OCI-LY3 (cell line): ENCODE measurements at regions not wholly inside any gene's neighbourhood (a gene's known extent, or its start where the extent isn't known, plus 50 kb on each side); places are given as distances from the start of the nearest gene placed in this dataset.

Experiments used
- H2AFZ ChIP-seq: fragments of 200-600, 300-600 bp; shearing (Covaris generic); 2 replicates; pipeline ENCODE4 v1.6.0; 2014; ENCODE audit warnings: antibody characterized with exemption, low read depth, low read length
- H3K27ac ChIP-seq: fragments of 200-600, 300-600 bp; sonication (generic); 2 replicates; pipeline ENCODE4 v1.5.1; 2014; ENCODE audit warnings: mild to moderate bottlenecking, low read length, moderate library complexity, mixed read lengths
- H3K27me3 ChIP-seq: fragments of 200-600, 300-600 bp; sonication (generic); 2 replicates; pipeline ENCODE4 v1.6.1; 2014; ENCODE audit warnings: low read depth, low read length, mixed read lengths
- H3K36me3 ChIP-seq: fragments of 200-600, 300-600 bp; sonication (generic); replicated peaks from 2 replicates; pipeline ENCODE3; 2014; ENCODE audit warnings: low read depth, low read length, mixed read lengths
- H3K4me1 ChIP-seq: fragments of 300-600, 200-600 bp; sonication (generic); 2 replicates; pipeline ENCODE4 v1.6.1; 2014; ENCODE audit warnings: low read length, mixed read lengths
- H3K4me2 ChIP-seq: fragments of 200-600, 300-600 bp; sonication (generic); 2 replicates; pipeline ENCODE4 v1.6.1; 2014; ENCODE audit warnings: low read length, mixed read lengths
- H3K4me3 ChIP-seq: fragments of 300-600, 200-600 bp; sonication (generic); 2 replicates; pipeline ENCODE4 v1.5.1; 2014; ENCODE audit warnings: antibody characterized with exemption, mild to moderate bottlenecking, low read length, moderate library complexity
- H3K79me2 ChIP-seq: fragments of 300-600, 200-600 bp; shearing (Covaris generic); 2 replicates; pipeline ENCODE4 v1.6.1; 2014; ENCODE audit warnings: mild to moderate bottlenecking, low read length, mixed read lengths
- H3K9ac ChIP-seq: fragments of 300-600, 200-600 bp; shearing (Covaris generic); 2 replicates; pipeline ENCODE4 v1.6.0; 2014; ENCODE audit warnings: mild to moderate bottlenecking, low read length, moderate library complexity
- H3K9me3 ChIP-seq: fragments of 200-600, 300-600 bp; shearing (Covaris generic); 2 replicates; pipeline ENCODE4 v1.6.1; 2014; ENCODE audit warnings: low read length, mixed read lengths; ENCODE audit not compliant: insufficient read depth
- H4K20me1 ChIP-seq: fragments of 200-600, 300-600 bp; sonication (generic); 2 replicates; pipeline ENCODE4 v1.6.1; 2016; ENCODE audit warnings: low read length, mixed read lengths; ENCODE audit not compliant: insufficient read depth
- EZH2phosphoT487 ChIP-seq: fragments of 200-600 bp; shearing (Covaris generic); IDR thresholded peaks from 2 replicates; pipeline ENCODE4 v1.6.1; 2018; ENCODE audit warnings: antibody characterized with exemption, mixed run types, low read depth
- TF ChIP-seq, protein P1 (sequence below): fragments of 200-600, 300-600 bp; sonication (generic); IDR thresholded peaks from 2 replicates; pipeline ENCODE4 v1.5.1; 2014; ENCODE audit warnings: antibody characterized with exemption, low read length, low read depth

DNA sequence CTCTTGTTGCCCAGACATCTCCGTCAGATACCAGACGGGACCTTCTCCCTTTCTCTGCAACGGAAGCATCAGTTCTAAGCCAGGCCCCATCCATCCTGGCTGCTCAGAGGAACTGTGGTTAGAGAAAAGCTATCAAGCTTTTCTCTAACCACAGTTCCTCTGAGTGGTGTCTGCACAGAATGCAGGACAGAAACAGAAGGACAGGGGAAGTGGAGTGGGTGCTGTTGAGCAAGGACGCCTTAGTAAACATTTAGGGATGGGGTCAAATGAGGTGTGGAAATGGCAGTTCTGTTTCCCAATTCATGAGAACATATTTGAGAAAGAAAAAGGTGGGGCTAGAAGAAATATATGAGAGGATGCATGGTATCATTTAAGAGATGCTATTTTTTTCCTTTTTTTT, 283.8 kb downstream of the CRLF2 start:
- H3K27ac ChIP-seq, result no peak overlapping the region
- H3K36me3 ChIP-seq, result no peaks in the 10 kb centered on the region
- no peaks in the 10 kb centered on the region for H4K20me1 ChIP-seq
- H3K79me2 ChIP-seq, result no peaks in the 10 kb centered on the region
- H2AFZ ChIP-seq, result no peak overlapping the region
- no peaks in the 10 kb centered on the region for H3K4me1 ChIP-seq
- H3K4me2 ChIP-seq, result no peak overlapping the region
- TF ChIP-seq, protein P1, sequence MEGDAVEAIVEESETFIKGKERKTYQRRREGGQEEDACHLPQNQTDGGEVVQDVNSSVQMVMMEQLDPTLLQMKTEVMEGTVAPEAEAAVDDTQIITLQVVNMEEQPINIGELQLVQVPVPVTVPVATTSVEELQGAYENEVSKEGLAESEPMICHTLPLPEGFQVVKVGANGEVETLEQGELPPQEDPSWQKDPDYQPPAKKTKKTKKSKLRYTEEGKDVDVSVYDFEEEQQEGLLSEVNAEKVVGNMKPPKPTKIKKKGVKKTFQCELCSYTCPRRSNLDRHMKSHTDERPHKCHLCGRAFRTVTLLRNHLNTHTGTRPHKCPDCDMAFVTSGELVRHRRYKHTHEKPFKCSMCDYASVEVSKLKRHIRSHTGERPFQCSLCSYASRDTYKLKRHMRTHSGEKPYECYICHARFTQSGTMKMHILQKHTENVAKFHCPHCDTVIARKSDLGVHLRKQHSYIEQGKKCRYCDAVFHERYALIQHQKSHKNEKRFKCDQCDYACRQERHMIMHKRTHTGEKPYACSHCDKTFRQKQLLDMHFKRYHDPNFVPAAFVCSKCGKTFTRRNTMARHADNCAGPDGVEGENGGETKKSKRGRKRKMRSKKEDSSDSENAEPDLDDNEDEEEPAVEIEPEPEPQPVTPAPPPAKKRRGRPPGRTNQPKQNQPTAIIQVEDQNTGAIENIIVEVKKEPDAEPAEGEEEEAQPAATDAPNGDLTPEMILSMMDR, result no peak
- no peak for TF ChIP-seq EZH2phosphoT487
- H3K9me3 ChIP-seq, result no peaks in the 10 kb centered on the region
- no peak overlapping the region for H3K9ac ChIP-seq
- no peaks in the 10 kb centered on the region for H3K27me3 ChIP-seq
- no peak overlapping the region for H3K4me3 ChIP-seq

DNA sequence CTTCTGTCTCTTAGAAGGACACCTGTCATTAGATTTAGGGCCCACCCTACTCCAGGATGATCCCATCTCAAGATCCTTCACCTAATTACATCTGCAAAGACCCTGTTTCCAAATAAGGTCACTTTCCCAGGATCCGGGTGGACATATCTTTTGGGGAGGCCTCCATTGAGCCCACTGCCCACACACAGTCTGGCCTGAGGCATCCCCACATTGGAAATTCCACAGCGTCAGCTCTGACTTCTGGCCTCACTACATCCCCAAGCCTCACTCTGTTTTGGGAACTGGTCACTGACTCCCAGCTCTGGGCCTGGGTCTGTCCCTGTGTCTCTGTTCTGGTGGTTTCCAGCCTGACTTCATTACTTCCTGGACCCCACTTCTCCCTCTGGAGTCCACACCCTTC, 285.5 kb downstream of the CRLF2 start:
- H4K20me1 ChIP-seq, result no peaks in the 10 kb centered on the region
- no peaks in the 10 kb centered on the region for H3K27me3 ChIP-seq
- H3K9ac ChIP-seq, result no peak overlapping the region
- no peaks in the 10 kb centered on the region for H3K79me2 ChIP-seq
- H3K27ac ChIP-seq, result no peak overlapping the region
- H2AFZ ChIP-seq, result no peak overlapping the region
- no peaks in the 10 kb centered on the region for H3K9me3 ChIP-seq
- H3K4me2 ChIP-seq, result no peak overlapping the region
- no peak for TF ChIP-seq EZH2phosphoT487
- H3K4me3 ChIP-seq, result no peak overlapping the region
- no peaks in the 10 kb centered on the region for H3K4me1 ChIP-seq
- H3K36me3 ChIP-seq, result no peaks in the 10 kb centered on the region

DNA sequence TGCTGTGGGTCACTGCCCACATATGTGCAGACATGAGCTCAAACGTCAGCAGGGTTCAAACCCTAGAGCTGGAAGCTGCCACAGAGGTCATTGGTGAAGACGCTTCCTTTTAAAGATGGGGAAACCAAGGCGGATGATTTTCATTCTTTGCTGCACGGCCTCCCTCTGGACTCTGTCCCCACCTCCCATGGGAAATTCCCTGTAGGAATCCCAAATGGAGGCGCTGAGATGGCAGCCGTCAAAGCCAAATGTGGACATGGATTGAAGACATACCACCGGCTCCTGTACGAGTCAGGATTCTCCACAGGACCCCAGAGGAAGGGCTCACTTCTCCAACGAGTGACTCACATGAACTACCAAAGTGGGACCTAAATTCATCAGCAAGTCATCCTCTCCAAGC, 286.4 kb downstream of the CRLF2 start:
- no peak overlapping the region for H2AFZ ChIP-seq
- no peaks in the 10 kb centered on the region for H3K79me2 ChIP-seq
- H3K4me1 ChIP-seq, result no peaks in the 10 kb centered on the region
- H3K9ac ChIP-seq, result no peak overlapping the region
- H3K4me2 ChIP-seq, result no peak overlapping the region
- no peaks in the 10 kb centered on the region for H3K36me3 ChIP-seq
- TF ChIP-seq EZH2phosphoT487, result no peak
- TF ChIP-seq, protein P1, result no peak
- no peaks in the 10 kb centered on the region for H4K20me1 ChIP-seq
- H3K27me3 ChIP-seq, result no peaks in the 10 kb centered on the region
- no peaks in the 10 kb centered on the region for H3K9me3 ChIP-seq
- no peak overlapping the region for H3K27ac ChIP-seq
- H3K4me3 ChIP-seq, result no peak overlapping the region

DNA sequence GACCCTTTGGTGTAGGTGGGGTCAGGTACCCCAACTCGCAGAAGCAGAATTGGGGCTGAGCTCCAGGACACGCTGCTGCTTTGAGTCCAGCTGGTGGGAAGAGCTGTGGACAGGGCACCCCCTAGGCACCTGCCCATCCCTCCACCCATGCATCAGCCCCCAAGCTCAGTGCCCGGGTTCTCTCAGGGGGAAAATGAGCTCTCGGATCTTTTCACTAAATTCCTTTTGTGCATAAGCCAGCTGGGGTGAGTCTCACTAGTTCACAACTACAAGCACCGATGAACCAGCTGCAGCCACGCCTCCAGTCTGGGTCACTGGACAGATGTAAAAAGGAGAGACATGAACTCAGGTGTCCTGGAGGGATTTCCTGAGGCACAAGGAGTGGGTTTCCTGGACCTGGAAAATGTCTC, 286.8 kb downstream of the CRLF2 start:
- no peak overlapping the region for H3K27ac ChIP-seq
- no peaks in the 10 kb centered on the region for H3K9me3 ChIP-seq
- H3K4me3 ChIP-seq, result no peak overlapping the region
- no peaks in the 10 kb centered on the region for H3K27me3 ChIP-seq
- no peaks in the 10 kb centered on the region for H3K4me1 ChIP-seq
- H3K4me2 ChIP-seq, result no peak overlapping the region
- TF ChIP-seq, protein P1, result no peak
- H3K79me2 ChIP-seq, result no peaks in the 10 kb centered on the region
- H4K20me1 ChIP-seq, result no peaks in the 10 kb centered on the region
- H2AFZ ChIP-seq, result no peak overlapping the region
- no peaks in the 10 kb centered on the region for H3K36me3 ChIP-seq
- no peak overlapping the region for H3K9ac ChIP-seq

DNA sequence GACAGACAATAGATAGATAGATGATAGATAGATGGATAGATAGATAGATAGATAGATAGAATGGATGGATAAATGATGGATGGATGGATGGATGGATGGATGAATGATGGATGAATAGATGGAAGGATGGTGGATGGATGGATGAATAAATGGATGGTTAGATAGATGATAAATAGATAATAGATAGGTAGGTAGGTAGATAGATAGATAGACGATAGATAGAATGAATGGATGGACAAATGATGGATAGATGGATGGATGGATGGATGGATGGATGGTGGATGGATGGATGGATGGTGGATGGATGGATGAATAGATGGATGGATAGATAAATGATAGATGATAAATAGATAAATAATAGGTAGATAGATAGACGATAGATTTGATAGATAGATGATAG, 287.4 kb downstream of the CRLF2 start:
- no peak for TF ChIP-seq EZH2phosphoT487
- TF ChIP-seq, protein P1, result no peak
- no peaks in the 10 kb centered on the region for H3K9me3 ChIP-seq
- no peaks in the 10 kb centered on the region for H3K79me2 ChIP-seq
- H3K4me1 ChIP-seq, result no peaks in the 10 kb centered on the region
- no peaks in the 10 kb centered on the region for H3K27me3 ChIP-seq
- no peak overlapping the region for H3K27ac ChIP-seq
- no peak overlapping the region for H2AFZ ChIP-seq
- no peak overlapping the region for H3K4me2 ChIP-seq
- no peak overlapping the region for H3K9ac ChIP-seq
- H4K20me1 ChIP-seq, result no peaks in the 10 kb centered on the region
- H3K4me3 ChIP-seq, result no peak overlapping the region
- H3K36me3 ChIP-seq, result no peaks in the 10 kb centered on the region
